ENCODE measurements at regions not wholly inside any gene's neighbourhood (a gene's known extent, or its start where the extent isn't known, plus 50 kb on each side); places are given as distances from the start of the nearest gene placed in this dataset.

GRCh38 chr11:114876234-114876633 is 197.9 kb downstream of the NXPE2 start:
- no peak for TF ChIP-seq CTCF (IDR thresholded peaks at IDR 0.05; ENCODE audit: control extremely low read depth, extremely low read depth, low read depth, missing control alignments)
- CTCF ChIA-PET, result interaction anchor here (1.3 kb wide), 1 partner anchor 13 kb away, joined by 3 read pairs; no protein-coding TSS in a partner anchor
- no peak for DNase-seq (ENCODE audit: extremely low spot score)
- POLR2A ChIA-PET, result no interaction called here

- POLR2A ChIA-PET, result no interaction called here
- TF ChIP-seq CTCF (IDR thresholded peaks at IDR 0.05; ENCODE audit: control extremely low read depth, extremely low read depth, low read depth, missing control alignments), result no peak
- CTCF ChIA-PET, result no interaction called here
- DNase-seq (ENCODE audit: extremely low spot score), result no peak
These were observed 199.6 kb downstream of the NXPE2 start for GRCh38 chr11:114877976-114878375.

- DNase-seq (ENCODE audit: extremely low spot score), result no peak
These were observed 202.1 kb downstream of the NXPE2 start for GRCh38 chr11:114880442-114880841.

GRCh38 chr11:114883472-114883871 is 205.1 kb downstream of the NXPE2 start:
- no peak for DNase-seq (ENCODE audit: extremely low spot score)
- POLR2A ChIA-PET, result no interaction called here
- CTCF ChIA-PET, result no interaction called here
- TF ChIP-seq CTCF (IDR thresholded peaks at IDR 0.05; ENCODE audit: control extremely low read depth, extremely low read depth, low read depth, missing control alignments), result no peak

More at GRCh38 chr11:114880442-114880841, 202.1 kb downstream of the NXPE2 start:
- CTCF ChIA-PET, result interaction anchor here (1.7 to 1.9 kb wide), 2 partner anchors 12 to 13 kb away, joined by 5 to 7 read pairs; no protein-coding TSS in a partner anchor
- TF ChIP-seq CTCF (IDR thresholded peaks at IDR 0.05; ENCODE audit: control extremely low read depth, extremely low read depth, low read depth, missing control alignments), result no peak
- POLR2A ChIA-PET, result no interaction called here

- no peak for TF ChIP-seq CTCF (IDR thresholded peaks at IDR 0.05; ENCODE audit: control extremely low read depth, extremely low read depth, low read depth, missing control alignments)
- POLR2A ChIA-PET, result no interaction called here
- DNase-seq (ENCODE audit: extremely low spot score), result no peak
- CTCF ChIA-PET, result no interaction called here
These were observed 208.4 kb downstream of the NXPE2 start for GRCh38 chr11:114886644-114887265.

GRCh38 chr11:114889594-114890011 is 211.3 kb downstream of the NXPE2 start:
- POLR2A ChIA-PET, result no interaction called here
- TF ChIP-seq CTCF (IDR thresholded peaks at IDR 0.05; ENCODE audit: control extremely low read depth, extremely low read depth, low read depth, missing control alignments), result no peak
- CTCF ChIA-PET, result no interaction called here
- DNase-seq (ENCODE audit: extremely low spot score), result no peak

All from GM10248 (cell line).